Neural cell (in vitro differentiated cells): ENCODE measurements at regions not wholly inside any gene's neighbourhood (a gene's known extent, or its start where the extent isn't known, plus 50 kb on each side); places are given as distances from the start of the nearest gene placed in this dataset.

ENCODE experiments used
- H2AFZ ChIP-seq: fragments of 200-600, 300-800 bp; sonication (generic), shearing (Covaris generic); 2 replicates; pipeline ENCODE4 v1.6.0; 2014; ENCODE audit warnings: low read depth, mild to moderate bottlenecking, antibody characterized with exemption, low read length, moderate library complexity
- H3F3A ChIP-seq: fragments of 200-600 bp; shearing (Covaris generic); 2 replicates; pipeline ENCODE4 v1.6.1; 2016; ENCODE audit warnings: mild to moderate bottlenecking, moderate library complexity, mixed read lengths, antibody characterized with exemption, low read length; ENCODE audit not compliant: insufficient read depth, poor library complexity, severe bottlenecking
- H3K27ac ChIP-seq: fragments of 200-600, 300-800 bp; sonication (generic), shearing (Covaris generic); 2 replicates; pipeline ENCODE4 v1.5.1; 2014; ENCODE audit warnings: mild to moderate bottlenecking, low read length, moderate library complexity
- H3K27me3 ChIP-seq: fragments of 300-800, 200-600 bp; sonication (generic), shearing (Covaris generic); 2 replicates; pipeline ENCODE4 v1.6.0; 2014; ENCODE audit warnings: mild to moderate bottlenecking, low read depth, low read length, moderate library complexity; ENCODE audit not compliant: insufficient read depth
- H3K36me3 ChIP-seq: fragments of 300-800, 200-600 bp; sonication (generic), shearing (Covaris generic); 2 replicates; pipeline ENCODE4 v1.5.1; 2014; ENCODE audit warnings: mild to moderate bottlenecking, antibody characterized with exemption, low read length, moderate library complexity; ENCODE audit not compliant: insufficient read depth
- H3K4me2 ChIP-seq: fragments of 300-800, 200-600 bp; sonication (generic), shearing (Covaris generic); 2 replicates; pipeline ENCODE4 v1.6.0; 2014; ENCODE audit warnings: mild to moderate bottlenecking, low read length
- H3K4me3 ChIP-seq: fragments of 300-800, 200-600 bp; sonication (generic), shearing (Covaris generic); 2 replicates; pipeline ENCODE4 v1.5.1; 2014; ENCODE audit warnings: mild to moderate bottlenecking, low read length, moderate library complexity
- H3K79me2 ChIP-seq: fragments of 200-600 bp; shearing (Covaris generic); replicated peaks from 2 replicates; pipeline ENCODE4 v1.6.0; 2014; ENCODE audit warnings: mild to moderate bottlenecking, low read length, moderate library complexity; ENCODE audit not compliant: insufficient read depth
- H3K9ac ChIP-seq: fragments of 300-800, 200-600 bp; sonication (generic), shearing (Covaris generic); 2 replicates; pipeline ENCODE4 v1.6.1; 2016; ENCODE audit warnings: mild to moderate bottlenecking, low read length, mixed read lengths
- H3K9me2 ChIP-seq: fragments of 200-600 bp; shearing (Covaris generic); 2 replicates; pipeline ENCODE4 v1.6.1; 2016; ENCODE audit warnings: mild to moderate bottlenecking, low read length, mixed read lengths; ENCODE audit not compliant: insufficient read depth
- H3K9me3 ChIP-seq: fragments of 200-600, 300-800 bp; sonication (generic), shearing (Covaris generic); 2 replicates; pipeline ENCODE4 v1.6.1; 2016; ENCODE audit warnings: mild to moderate bottlenecking, mixed run types, low read length, moderate library complexity, mixed read lengths
- H4K20me1 ChIP-seq: fragments of 200-600 bp; shearing (Covaris generic); 2 replicates; pipeline ENCODE4 v1.6.1; 2016; ENCODE audit warnings: mild to moderate bottlenecking, mixed run types; ENCODE audit not compliant: insufficient read depth
- EP300 ChIP-seq: fragments of 450-650 bp; conservative IDR thresholded peaks from 2 replicates; pipeline ENCODE4 v1.6.1; 2014; ENCODE audit warnings: antibody characterized with exemption, mild to moderate bottlenecking, moderate library complexity; ENCODE audit not compliant: poor library complexity, severe bottlenecking
- EZH2 ChIP-seq: fragments of 200-600, 300-800 bp; shearing (Covaris generic), sonication (generic); IDR thresholded peaks from 2 replicates; pipeline ENCODE4 v1.6.1; 2014; ENCODE audit warnings: antibody characterized with exemption, low read length, borderline replicate concordance, mild to moderate bottlenecking; ENCODE audit not compliant: insufficient read depth, poor library complexity, severe bottlenecking
- MXI1 ChIP-seq: fragments of 450-650 bp; conservative IDR thresholded peaks from 2 replicates; pipeline ENCODE4 v1.6.1; 2014; ENCODE audit warnings: antibody characterized with exemption, mild to moderate bottlenecking; ENCODE audit not compliant: poor library complexity, severe bottlenecking
- POLR2AphosphoS5 ChIP-seq: IDR thresholded peaks from 2 replicates; pipeline ENCODE4 v1.6.1; 2012
- RAD21 ChIP-seq: fragments of 450-650 bp; conservative IDR thresholded peaks from 2 replicates; pipeline ENCODE4 v1.6.1; 2014; ENCODE audit warnings: antibody characterized with exemption, mild to moderate bottlenecking, moderate library complexity
- SMC3 ChIP-seq: fragments of 450-650 bp; conservative IDR thresholded peaks from 2 replicates; pipeline ENCODE4 v1.6.1; 2014; ENCODE audit warnings: antibody characterized with exemption, mild to moderate bottlenecking, moderate library complexity; ENCODE audit not compliant: poor library complexity
- TAF1 ChIP-seq: IDR thresholded peaks from 2 replicates; pipeline ENCODE4 v1.6.1; 2012; ENCODE audit warnings: low read depth
- TF ChIP-seq, protein P1 (sequence below): IDR thresholded peaks from 2 replicates; pipeline ENCODE4 v1.6.1; 2012; ENCODE audit warnings: borderline replicate concordance
- TF ChIP-seq, protein P2 (sequence below): fragments of 450-650 bp; IDR thresholded peaks from 2 replicates; pipeline ENCODE4 v1.5.1; 2014; ENCODE audit warnings: antibody characterized with exemption, mild to moderate bottlenecking, moderate library complexity; ENCODE audit not compliant: poor library complexity, severe bottlenecking

DNA sequence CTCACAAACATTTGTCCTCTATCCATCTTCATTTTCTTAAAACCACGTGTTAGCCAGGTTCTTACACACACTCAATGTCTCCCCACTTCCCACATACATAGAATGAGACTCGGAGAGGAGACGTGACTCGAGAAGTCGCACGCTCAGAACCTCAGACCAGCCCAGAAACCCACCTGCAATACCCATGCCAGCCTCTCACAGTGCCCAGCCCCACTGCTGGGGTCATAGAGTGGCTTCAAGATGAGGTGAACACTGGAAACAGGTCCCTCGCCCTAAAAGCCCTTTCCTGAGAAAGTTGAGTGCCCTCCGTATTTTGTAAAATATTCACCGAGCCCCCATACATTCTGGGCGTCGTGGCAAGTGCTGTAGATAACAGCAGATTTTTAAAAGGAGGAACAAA is 487.4 kb downstream of the EIPR1 start:
- Histone ChIP-seq H3K9me3 (no peaks in the 10 kb centered on the region), H3K27ac (no peak overlapping the region), H3F3A (no peaks in the 10 kb centered on the region), H3K79me2 (no peaks in the 10 kb centered on the region), H3K4me2 (no peak overlapping the region), H3K27me3 (no peaks in the 10 kb centered on the region), H3K36me3 (no peaks in the 10 kb centered on the region), H4K20me1 (no peaks in the 10 kb centered on the region), H3K9me2 (no peaks in the 10 kb centered on the region), H3K4me3 (no peak overlapping the region), H2AFZ (no peak overlapping the region), H3K9ac (no peak overlapping the region)
- TF ChIP-seq EP300 (no peak), MXI1 (no peak), SMC3 (no peak), EZH2 (no peak), TAF1 (no peak), POLR2AphosphoS5 (no peak), RAD21 (no peak)
- TF ChIP-seq, protein P1, sequence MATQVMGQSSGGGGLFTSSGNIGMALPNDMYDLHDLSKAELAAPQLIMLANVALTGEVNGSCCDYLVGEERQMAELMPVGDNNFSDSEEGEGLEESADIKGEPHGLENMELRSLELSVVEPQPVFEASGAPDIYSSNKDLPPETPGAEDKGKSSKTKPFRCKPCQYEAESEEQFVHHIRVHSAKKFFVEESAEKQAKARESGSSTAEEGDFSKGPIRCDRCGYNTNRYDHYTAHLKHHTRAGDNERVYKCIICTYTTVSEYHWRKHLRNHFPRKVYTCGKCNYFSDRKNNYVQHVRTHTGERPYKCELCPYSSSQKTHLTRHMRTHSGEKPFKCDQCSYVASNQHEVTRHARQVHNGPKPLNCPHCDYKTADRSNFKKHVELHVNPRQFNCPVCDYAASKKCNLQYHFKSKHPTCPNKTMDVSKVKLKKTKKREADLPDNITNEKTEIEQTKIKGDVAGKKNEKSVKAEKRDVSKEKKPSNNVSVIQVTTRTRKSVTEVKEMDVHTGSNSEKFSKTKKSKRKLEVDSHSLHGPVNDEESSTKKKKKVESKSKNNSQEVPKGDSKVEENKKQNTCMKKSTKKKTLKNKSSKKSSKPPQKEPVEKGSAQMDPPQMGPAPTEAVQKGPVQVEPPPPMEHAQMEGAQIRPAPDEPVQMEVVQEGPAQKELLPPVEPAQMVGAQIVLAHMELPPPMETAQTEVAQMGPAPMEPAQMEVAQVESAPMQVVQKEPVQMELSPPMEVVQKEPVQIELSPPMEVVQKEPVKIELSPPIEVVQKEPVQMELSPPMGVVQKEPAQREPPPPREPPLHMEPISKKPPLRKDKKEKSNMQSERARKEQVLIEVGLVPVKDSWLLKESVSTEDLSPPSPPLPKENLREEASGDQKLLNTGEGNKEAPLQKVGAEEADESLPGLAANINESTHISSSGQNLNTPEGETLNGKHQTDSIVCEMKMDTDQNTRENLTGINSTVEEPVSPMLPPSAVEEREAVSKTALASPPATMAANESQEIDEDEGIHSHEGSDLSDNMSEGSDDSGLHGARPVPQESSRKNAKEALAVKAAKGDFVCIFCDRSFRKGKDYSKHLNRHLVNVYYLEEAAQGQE, result no peak
- TF ChIP-seq, protein P2, sequence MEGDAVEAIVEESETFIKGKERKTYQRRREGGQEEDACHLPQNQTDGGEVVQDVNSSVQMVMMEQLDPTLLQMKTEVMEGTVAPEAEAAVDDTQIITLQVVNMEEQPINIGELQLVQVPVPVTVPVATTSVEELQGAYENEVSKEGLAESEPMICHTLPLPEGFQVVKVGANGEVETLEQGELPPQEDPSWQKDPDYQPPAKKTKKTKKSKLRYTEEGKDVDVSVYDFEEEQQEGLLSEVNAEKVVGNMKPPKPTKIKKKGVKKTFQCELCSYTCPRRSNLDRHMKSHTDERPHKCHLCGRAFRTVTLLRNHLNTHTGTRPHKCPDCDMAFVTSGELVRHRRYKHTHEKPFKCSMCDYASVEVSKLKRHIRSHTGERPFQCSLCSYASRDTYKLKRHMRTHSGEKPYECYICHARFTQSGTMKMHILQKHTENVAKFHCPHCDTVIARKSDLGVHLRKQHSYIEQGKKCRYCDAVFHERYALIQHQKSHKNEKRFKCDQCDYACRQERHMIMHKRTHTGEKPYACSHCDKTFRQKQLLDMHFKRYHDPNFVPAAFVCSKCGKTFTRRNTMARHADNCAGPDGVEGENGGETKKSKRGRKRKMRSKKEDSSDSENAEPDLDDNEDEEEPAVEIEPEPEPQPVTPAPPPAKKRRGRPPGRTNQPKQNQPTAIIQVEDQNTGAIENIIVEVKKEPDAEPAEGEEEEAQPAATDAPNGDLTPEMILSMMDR, result no peak

DNA sequence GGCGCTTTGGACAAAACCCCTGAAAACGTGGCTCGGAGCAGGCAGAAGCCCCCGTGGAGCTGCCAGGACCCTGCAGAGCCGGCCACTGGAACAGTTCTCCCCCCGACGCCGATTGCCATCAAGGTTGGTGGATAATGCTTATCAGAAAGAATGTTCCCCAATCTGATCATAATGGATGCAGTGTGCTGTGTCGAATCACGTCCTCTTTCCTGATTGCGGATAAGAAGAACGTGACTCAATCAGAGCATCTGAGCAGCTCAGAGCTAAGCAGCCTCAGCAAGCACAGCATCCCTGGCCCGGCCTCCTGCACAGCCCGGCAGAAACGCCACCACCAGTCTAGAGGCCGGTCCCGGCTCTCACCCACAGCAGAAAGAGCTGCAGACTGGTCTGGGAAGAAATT is 488.0 kb downstream of the EIPR1 start:
- Histone ChIP-seq H3F3A (no peaks in the 10 kb centered on the region), H4K20me1 (no peaks in the 10 kb centered on the region), H3K9me3 (no peaks in the 10 kb centered on the region), H3K27me3 (no peaks in the 10 kb centered on the region), H3K9me2 (no peaks in the 10 kb centered on the region), H2AFZ (no peak overlapping the region), H3K79me2 (no peaks in the 10 kb centered on the region), H3K9ac (no peak overlapping the region), H3K4me3 (no peak overlapping the region), H3K4me2 (no peak overlapping the region), H3K27ac (no peak overlapping the region), H3K36me3 (no peaks in the 10 kb centered on the region)
- TF ChIP-seq MXI1, result no peak
- TF ChIP-seq POLR2AphosphoS5, result no peak
- TF ChIP-seq, protein P2, result no peak
- TF ChIP-seq TAF1, result no peak
- no peak for TF ChIP-seq EZH2
- TF ChIP-seq EP300, result no peak
- TF ChIP-seq SMC3, result no peak
- TF ChIP-seq, protein P1, result no peak
- no peak for TF ChIP-seq RAD21
